Epithelial cell of proximal tubule (primary cell): ENCODE measurements at regions not wholly inside any gene's neighbourhood (a gene's known extent, or its start where the extent isn't known, plus 50 kb on each side); places are given as distances from the start of the nearest gene placed in this dataset.
"Not testable (repeated sequence)": the region's sequence is repeated elsewhere in the genome, so short reads cannot be mapped to it uniquely, and the experiment has no call there.

Source experiments
- DNase-seq: peaks from one replicate; pipeline ENCODE4 v3.0.0-alpha.2; 2011; ENCODE audit warnings: low read depth
- H3K4me3 ChIP-seq: 2 replicates; pipeline ENCODE4 v1.5.1; 2011; ENCODE audit warnings: low read depth, mild to moderate bottlenecking, low read length
- CTCF ChIP-seq: conservative IDR thresholded peaks from 2 replicates; pipeline ENCODE4 v1.5.1; 2012; ENCODE audit warnings: low read depth, mild to moderate bottlenecking, low read length

DNA sequence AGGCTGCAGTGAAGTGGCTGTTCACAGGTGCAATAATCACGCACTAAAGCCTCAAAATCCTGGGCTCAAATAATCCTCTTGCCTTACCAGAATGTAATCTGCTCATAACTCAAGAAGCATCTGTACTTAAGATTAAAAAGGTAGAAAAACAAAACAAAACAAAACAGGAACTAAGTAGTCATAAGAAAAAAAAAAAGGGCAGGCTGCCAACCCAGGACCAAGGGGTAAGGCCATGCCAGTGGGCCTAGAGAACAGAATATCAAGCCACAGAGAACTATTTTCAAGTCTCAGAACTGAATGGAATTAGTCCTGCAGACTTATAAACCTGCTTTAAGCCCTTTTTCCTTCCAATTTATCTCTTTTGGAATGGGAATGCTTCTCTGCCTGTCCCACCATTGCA lies 64.8 kb upstream of the TBC1D3K start:
- DNase-seq: no peak
- no peak for TF ChIP-seq CTCF

GRCh38 chr17:37858391-37858790 lies 65.8 kb upstream of the TBC1D3K start:
- DNase-seq, H3K4me3 ChIP-seq: not testable (repeated sequence)

More for the DNA sequence above, 64.8 kb upstream of the TBC1D3K start:
- H3K4me3 ChIP-seq: no peak overlapping the region

DNA sequence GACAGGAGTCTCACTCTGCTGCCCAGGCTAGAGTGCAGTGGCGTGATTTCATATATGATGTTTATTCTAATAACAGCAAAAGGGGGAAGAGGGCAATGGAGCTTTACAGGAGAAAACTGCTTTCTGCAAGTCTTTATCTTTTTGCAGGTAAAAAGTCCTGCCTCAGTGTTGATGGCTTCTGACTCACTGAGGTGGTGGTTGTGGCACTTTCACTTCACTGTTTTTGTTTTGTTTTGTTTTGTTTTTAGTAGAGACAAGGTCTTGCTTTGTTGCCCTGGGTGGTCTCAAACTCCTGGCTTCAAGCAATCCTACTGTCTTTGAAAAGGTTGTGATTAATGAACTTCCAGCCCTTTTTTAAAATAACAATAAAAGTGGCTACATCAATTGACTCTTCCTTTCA lies 68.0 kb upstream of the TBC1D3K start:
- TF ChIP-seq CTCF: no peak

GRCh38 chr17:37849617-37849972 lies 74.6 kb upstream of the TBC1D3K start:
- no peak for TF ChIP-seq CTCF
- H3K4me3 ChIP-seq: no peak overlapping the region
- peak; percentile 63 for DNase-seq

More for the DNA sequence above, 68.0 kb upstream of the TBC1D3K start:
- no peak for DNase-seq
- H3K4me3 ChIP-seq: no peak overlapping the region

- peak; percentile 92 for DNase-seq
- no peak for TF ChIP-seq CTCF
- H3K4me3 ChIP-seq: no peak overlapping the region
Measured at GRCh38 chr17:37848690-37849616, 75.3 kb upstream of the TBC1D3K start.

DNA sequence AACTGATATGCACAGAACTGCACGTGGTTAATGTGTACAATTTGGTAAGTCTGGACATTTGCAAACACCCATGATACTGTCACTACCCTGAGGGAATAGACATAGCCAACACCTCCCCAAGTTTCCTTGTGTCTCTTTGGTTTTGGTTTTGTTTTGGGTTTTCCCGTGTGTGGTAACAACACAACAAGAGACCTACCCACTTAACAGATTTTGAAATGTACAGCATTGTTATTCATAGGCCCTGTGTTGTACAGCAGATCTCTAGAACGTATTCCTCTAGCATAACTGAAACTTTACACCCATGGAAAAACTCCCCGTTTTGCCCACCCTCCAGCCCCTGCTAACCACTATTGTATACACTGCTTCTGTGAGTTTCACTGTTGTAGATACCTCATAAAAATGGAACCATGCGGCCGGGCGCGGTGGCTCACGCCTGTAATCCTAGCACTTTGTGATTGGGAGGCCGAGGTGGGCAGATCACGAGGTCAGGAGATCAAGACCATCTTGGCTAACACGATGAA lies 76.3 kb upstream of the TBC1D3K start:
- DNase-seq: no peak
- TF ChIP-seq CTCF: no peak
- no peak overlapping the region for H3K4me3 ChIP-seq

DNA sequence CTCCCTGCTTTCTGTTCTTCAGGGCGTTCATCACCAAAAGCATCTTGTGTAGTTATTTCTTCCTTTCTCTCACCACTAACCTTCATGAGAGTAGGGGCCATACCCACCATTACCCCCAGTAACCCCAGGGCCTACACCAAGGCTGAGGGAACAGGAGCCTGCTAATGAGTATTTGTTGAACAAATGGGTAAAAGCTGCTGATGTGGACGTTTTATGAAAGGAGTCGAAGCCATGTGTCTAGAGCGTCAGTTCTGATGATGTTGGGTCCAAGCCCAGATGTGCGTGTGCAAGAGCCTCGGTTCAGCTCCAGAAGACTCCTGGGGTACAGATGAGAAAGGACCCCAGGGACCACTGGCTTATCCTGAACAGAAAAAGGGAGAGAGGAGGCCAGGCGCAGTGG lies 77.1 kb upstream of the TBC1D3K start:
- no peak for TF ChIP-seq CTCF
- no peak overlapping the region for H3K4me3 ChIP-seq
- DNase-seq: no peak
